Jurkat, Clone E6-1 (cell line): ENCODE measurements at regions not wholly inside any gene's neighbourhood (a gene's known extent, or its start where the extent isn't known, plus 50 kb on each side); places are given as distances from the start of the nearest gene placed in this dataset.

Experiments used
- DNase-seq: peaks from one replicate; pipeline ENCODE4 v3.0.0-alpha.2; 2011; ENCODE audit warnings: low read depth, low spot score
- H3K4me3 ChIP-seq: 2 replicates; pipeline ENCODE4 v1.5.1; 2011; ENCODE audit warnings: mild to moderate bottlenecking, low read length, control low read depth, moderate library complexity

DNA sequence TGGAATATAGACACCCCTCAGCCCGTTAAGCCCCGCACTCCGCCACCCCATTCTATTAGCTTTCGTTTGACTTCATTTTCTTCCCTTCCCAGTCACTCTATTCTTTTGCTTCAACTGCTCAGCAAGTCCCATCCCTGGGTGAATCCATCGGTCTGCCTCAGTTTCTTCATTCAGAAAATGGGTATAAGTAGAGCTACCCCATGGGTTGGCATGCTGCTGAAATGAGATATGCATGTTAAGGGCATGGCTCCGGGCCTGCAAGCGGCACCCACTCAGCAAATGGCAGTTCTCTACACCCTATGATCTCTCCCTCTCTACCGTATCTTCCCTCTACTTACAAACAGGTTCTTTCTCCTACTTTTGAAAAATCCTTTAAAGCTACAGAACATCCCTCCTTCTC lies 87.8 kb upstream of the IRF2BP2 start:
- H3K4me3 ChIP-seq: no peak overlapping the region
- no peak for DNase-seq

GRCh38 chr1:234697015-234697414 lies 87.0 kb upstream of the IRF2BP2 start:
- no peak overlapping the region for H3K4me3 ChIP-seq
- DNase-seq: no peak

- no peak for DNase-seq
- no peak overlapping the region for H3K4me3 ChIP-seq
These were observed 86.2 kb upstream of the IRF2BP2 start for GRCh38 chr1:234696148-234696576.

- DNase-seq: no peak
- no peak overlapping the region for H3K4me3 ChIP-seq
These were observed 84.7 kb upstream of the IRF2BP2 start for GRCh38 chr1:234694661-234695060.

DNA sequence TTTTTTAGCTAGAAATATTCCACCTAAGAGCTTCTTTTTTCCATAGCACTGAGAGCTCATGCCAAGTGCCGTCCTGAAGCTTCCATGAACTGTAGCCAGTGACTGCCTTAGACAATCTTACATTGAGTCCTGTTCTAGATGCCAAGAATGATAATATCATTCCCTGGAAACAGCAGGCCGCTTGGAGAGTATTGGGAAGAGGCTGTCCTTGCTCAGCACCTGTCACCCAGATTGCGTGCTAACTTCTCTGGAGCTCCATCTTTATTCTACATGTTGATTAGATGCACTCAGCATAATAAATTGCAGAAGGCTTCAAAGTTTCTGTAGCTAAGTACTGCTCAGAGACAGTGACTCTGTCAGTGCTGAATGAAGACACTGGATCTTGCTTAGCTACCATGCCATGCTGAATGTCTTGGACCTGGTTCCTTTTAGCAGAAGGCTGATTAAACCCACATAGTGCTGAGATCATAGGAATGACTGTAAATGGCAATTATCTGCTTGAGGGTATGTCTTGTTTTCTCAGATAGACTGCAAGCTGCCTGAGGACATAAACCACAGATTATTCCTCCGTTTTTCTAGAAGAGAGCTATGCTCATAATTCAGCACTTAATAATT lies 83.1 kb upstream of the IRF2BP2 start:
- no peak for DNase-seq
- H3K4me3 ChIP-seq: no peak overlapping the region

GRCh38 chr1:234691567-234691966 lies 81.6 kb upstream of the IRF2BP2 start:
- DNase-seq: peak; percentile 16
- no peak overlapping the region for H3K4me3 ChIP-seq

GRCh38 chr1:234690872-234691271 lies 80.9 kb upstream of the IRF2BP2 start:
- H3K4me3 ChIP-seq: no peak overlapping the region
- no peak for DNase-seq

- DNase-seq: no peak
- H3K4me3 ChIP-seq: no peak overlapping the region
These were observed 79.3 kb upstream of the IRF2BP2 start for GRCh38 chr1:234689236-234689635.

- H3K4me3 ChIP-seq: no peak overlapping the region
- DNase-seq: no peak
These were observed 77.0 kb upstream of the IRF2BP2 start for GRCh38 chr1:234687011-234687410.

- no peak for DNase-seq
- H3K4me3 ChIP-seq: no peak overlapping the region
These were observed 76.1 kb upstream of the IRF2BP2 start for GRCh38 chr1:234686035-234686434.

GRCh38 chr1:234684856-234685255 lies 74.9 kb upstream of the IRF2BP2 start:
- DNase-seq: no peak
- H3K4me3 ChIP-seq: no peak overlapping the region

- no peak for DNase-seq
These were observed 74.1 kb upstream of the IRF2BP2 start for GRCh38 chr1:234683861-234684632.

GRCh38 chr1:234683127-234683860 lies 73.3 kb upstream of the IRF2BP2 start:
- no peak for DNase-seq
- H3K4me3 ChIP-seq: no peak overlapping the region

More at GRCh38 chr1:234683861-234684632, 74.1 kb upstream of the IRF2BP2 start:
- H3K4me3 ChIP-seq: no peak overlapping the region

DNA sequence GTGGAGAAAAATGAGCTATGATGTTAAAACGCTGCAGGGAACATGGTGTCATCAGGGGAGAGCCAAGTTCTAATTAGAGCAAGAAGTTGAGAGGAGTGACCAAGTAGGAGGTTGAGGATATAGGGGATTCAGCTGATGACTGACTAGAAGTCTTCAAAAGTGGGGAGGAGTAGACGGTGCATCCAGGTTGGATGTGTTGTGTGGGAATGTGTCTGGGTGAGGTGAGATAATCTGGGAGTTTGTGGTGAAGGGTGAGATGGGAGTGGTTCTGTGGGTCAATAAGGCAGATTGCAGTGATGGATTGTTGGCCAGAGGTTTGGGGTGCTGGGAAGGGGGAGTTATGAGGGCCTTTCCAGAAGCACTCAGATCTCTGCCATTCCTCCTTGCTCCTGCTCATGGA lies 72.0 kb upstream of the IRF2BP2 start:
- no peak for DNase-seq
- H3K4me3 ChIP-seq: no peak overlapping the region

GRCh38 chr1:234681065-234681464 lies 71.1 kb upstream of the IRF2BP2 start:
- H3K4me3 ChIP-seq: no peak overlapping the region
- no peak for DNase-seq

- DNase-seq: no peak
- no peak overlapping the region for H3K4me3 ChIP-seq
These were observed 70.4 kb upstream of the IRF2BP2 start for GRCh38 chr1:234680331-234680904.

DNA sequence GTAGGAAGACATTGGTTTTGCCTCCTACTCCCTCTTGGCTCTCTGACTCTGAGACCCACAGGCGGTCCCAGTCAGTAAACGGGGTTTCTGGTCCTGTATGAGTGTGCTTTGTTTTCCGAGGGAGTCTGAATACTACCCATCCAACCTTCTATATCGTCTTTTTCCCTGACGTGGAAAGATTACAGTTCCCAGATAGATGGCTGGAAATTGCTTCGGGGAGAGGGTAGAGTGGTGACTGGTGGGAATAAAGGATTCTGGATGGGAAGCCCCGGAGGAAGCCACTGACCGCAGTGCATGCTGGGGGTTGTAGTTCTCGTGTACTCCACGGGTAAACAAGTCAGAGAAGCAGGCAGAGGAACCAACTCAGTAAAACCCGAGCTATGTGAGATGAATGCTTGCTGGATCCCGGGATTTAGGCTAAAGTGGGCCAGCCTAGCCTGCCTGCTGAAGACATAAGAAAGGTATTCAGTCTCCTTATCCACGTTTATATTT lies 66.2 kb upstream of the IRF2BP2 start:
- DNase-seq: no peak
- no peak overlapping the region for H3K4me3 ChIP-seq

DNA sequence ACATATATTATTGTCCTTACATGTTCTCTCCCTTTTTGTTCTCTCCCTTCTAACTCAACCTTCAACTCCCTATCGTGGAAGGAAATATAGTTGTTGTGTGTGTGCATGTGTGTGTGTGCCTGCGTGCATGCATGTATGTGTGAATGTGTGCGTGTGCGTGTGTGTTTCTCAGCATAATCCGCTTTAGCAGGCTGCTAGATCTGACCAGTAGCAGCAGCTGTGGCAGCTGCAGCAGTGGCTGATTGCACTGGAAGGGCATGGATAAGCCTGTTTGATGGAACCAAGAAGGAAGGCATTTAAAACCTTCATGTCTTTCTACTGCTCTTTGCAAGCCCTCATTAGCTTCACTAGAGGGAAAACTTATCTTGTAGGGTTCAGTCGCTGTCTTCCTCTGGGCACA lies 65.6 kb upstream of the IRF2BP2 start:
- no peak overlapping the region for H3K4me3 ChIP-seq
- DNase-seq: no peak

DNA sequence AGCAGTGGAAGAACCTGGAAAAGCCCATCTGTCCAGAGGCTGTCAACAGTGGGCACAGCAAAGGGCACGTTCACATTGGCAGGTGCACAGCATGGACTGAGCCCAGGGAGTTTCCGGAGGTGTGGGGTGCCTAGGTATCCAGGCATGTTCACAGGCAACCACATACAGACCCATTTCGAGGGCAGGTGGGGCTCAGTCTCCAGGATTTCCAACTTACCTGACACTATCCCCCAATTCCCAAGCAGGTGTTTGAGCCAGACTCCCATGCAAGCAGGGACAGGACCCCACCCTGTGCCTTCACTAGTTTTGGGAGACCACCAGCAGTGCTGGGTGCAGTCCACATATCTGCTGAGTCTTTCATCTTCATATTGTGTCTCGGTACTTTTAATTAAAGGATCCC lies 65.0 kb upstream of the IRF2BP2 start:
- DNase-seq: no peak
- no peak overlapping the region for H3K4me3 ChIP-seq
